SK-N-SH (cell line): ENCODE measurements at regions not wholly inside any gene's neighbourhood (a gene's known extent, or its start where the extent isn't known, plus 50 kb on each side); places are given as distances from the start of the nearest gene placed in this dataset.

Experiments
- CTCF ChIA-PET: fragments of 300-600, 350-600 bp; formaldehyde crosslinking; extraction: SDS; loops from one replicate; lab custom pipeline; 2021; lab: Yijun Ruan, JAX
- POLR2A ChIA-PET: fragments of 350-600 bp; sonication (Branson Sonifier 250); formaldehyde crosslinking; extraction: SDS; loops from one replicate; lab custom pipeline; 2020; ENCODE audit warnings: antibody characterized with exemption, inconsistent platforms; lab: Yijun Ruan, JAX
- DNase-seq: peaks from one replicate; pipeline ENCODE4 v3.0.0; 2012
- H2AFZ ChIP-seq: fragments of 200-600 bp; sonication (generic); 2 replicates; pipeline ENCODE4 v1.8.1; 2016; ENCODE audit warnings: antibody characterized with exemption, mild to moderate bottlenecking, low read depth
- H3F3A ChIP-seq: fragments of 200-600 bp; sonication (generic); replicated peaks from 2 replicates; pipeline ENCODE3; 2016; ENCODE audit warnings: antibody characterized with exemption, mild to moderate bottlenecking; ENCODE audit not compliant: insufficient read depth
- H3K27ac ChIP-seq, 2 experiments: fragments of 200-500 bp in 1 of 2; fragments of 200-600 bp in 1 of 2; sonication (Bioruptor generic) in 1 of 2; sonication (generic), shearing (Covaris generic) in 1 of 2; 2 replicates each; pipeline versions ENCODE4 v1.5.1 to v1.6.1; 2014 to 2016; ENCODE audit warnings: low read depth in 2 of 2, inconsistent platforms in 1 of 2, low read length in 1 of 2, mild to moderate bottlenecking in 1 of 2, mixed read lengths in 1 of 2
- H3K27me3 ChIP-seq: fragments of 200-600 bp; sonication (generic), shearing (Covaris generic); 2 replicates; pipeline ENCODE4 v1.6.1; 2016; ENCODE audit warnings: mixed run types; ENCODE audit not compliant: insufficient read depth
- H3K36me3 ChIP-seq, 2 experiments: fragments of 200-500 bp in 1 of 2; fragments of 200-600 bp in 1 of 2; sonication (Bioruptor generic) in 1 of 2; sonication (generic) in 1 of 2; replicated peaks in 1 of 2; 2 replicates each; pipeline versions ENCODE3 to v1.5.1; 2014 to 2016; ENCODE audit warnings: low read length in 1 of 2, mild to moderate bottlenecking in 1 of 2; ENCODE audit not compliant: insufficient read depth in 2 of 2, control insufficient read depth in 1 of 2
- H3K4me1 ChIP-seq, 2 experiments: fragments of 200-500 bp in 1 of 2; fragments of 200-600 bp in 1 of 2; sonication (Bioruptor generic) in 1 of 2; sonication (generic), shearing (Covaris generic) in 1 of 2; 2 replicates each; pipeline versions ENCODE4 v1.5.1 to v1.6.1; 2014 to 2016; ENCODE audit warnings: low read depth in 1 of 2, low read length in 1 of 2, mixed run types in 1 of 2; ENCODE audit not compliant: insufficient read depth in 2 of 2, control insufficient read depth in 1 of 2
- H3K4me2 ChIP-seq: fragments of 200-600 bp; sonication (generic), shearing (Covaris generic); 2 replicates; pipeline ENCODE4 v1.6.1; 2017; ENCODE audit warnings: mixed run types
- H3K4me3 ChIP-seq, 2 experiments: fragments of 200-500 bp in 1 of 2; fragments of 200-600 bp in 1 of 2; sonication (Bioruptor generic) in 1 of 2; sonication (generic), shearing (Covaris generic) in 1 of 2; 2 replicates each; pipeline versions ENCODE4 v1.5.1 to v1.8.1; 2014 to 2016; ENCODE audit warnings: low read depth in 2 of 2, inconsistent platforms in 1 of 2, low read length in 1 of 2, mild to moderate bottlenecking in 1 of 2, mixed read lengths in 1 of 2, moderate library complexity in 1 of 2
- H3K79me2 ChIP-seq: fragments of 200-600 bp; sonication (generic); 2 replicates; pipeline ENCODE4 v1.8.1; 2017; ENCODE audit warnings: mild to moderate bottlenecking; ENCODE audit not compliant: insufficient read depth
- H3K9ac ChIP-seq: fragments of 200-600 bp; sonication (generic); 2 replicates; pipeline ENCODE4 v1.6.1; 2017; ENCODE audit warnings: mixed run types
- H3K9me2 ChIP-seq: fragments of 200-600 bp; sonication (generic); 2 replicates; pipeline ENCODE4 v1.6.1; 2017; ENCODE audit warnings: mixed run types
- H3K9me3 ChIP-seq: fragments of 200-600 bp; sonication (generic); 2 replicates; pipeline ENCODE4 v1.6.1; 2017; ENCODE audit warnings: mixed run types, mild to moderate bottlenecking, moderate library complexity
- H4K20me1 ChIP-seq: fragments of 200-600 bp; sonication (generic); 2 replicates; pipeline ENCODE4 v1.6.1; 2017; ENCODE audit warnings: mild to moderate bottlenecking, mixed run types; ENCODE audit not compliant: insufficient read depth
- CHD2 ChIP-seq: fragments of 150-350 bp; IDR thresholded peaks from 2 replicates; pipeline ENCODE4 v1.6.1; 2018; ENCODE audit warnings: low read length; ENCODE audit not compliant: partially characterized antibody
- CTCF ChIP-seq: fragments of 200-600 bp; sonication (generic); IDR thresholded peaks from 2 replicates; pipeline ENCODE4 v1.6.1; 2017; ENCODE audit warnings: antibody characterized with exemption, mild to moderate bottlenecking, moderate library complexity
- EZH2phosphoT487 ChIP-seq: fragments of 200-600 bp; sonication (generic); IDR thresholded peaks from 2 replicates; pipeline ENCODE4 v1.6.1; 2017; ENCODE audit warnings: low read depth, mixed run types, mild to moderate bottlenecking, antibody characterized with exemption, moderate library complexity, borderline replicate concordance
- GATA2 ChIP-seq: sonication (generic); formaldehyde crosslinking; IDR thresholded peaks from 2 replicates; pipeline ENCODE4 v1.5.0; 2020; ENCODE audit warnings: mild to moderate bottlenecking, missing genetic modification reagents
- JUND ChIP-seq: IDR thresholded peaks from 2 replicates; pipeline ENCODE4 v1.4.0; 2012
- MEF2A ChIP-seq: IDR thresholded peaks from 2 replicates; pipeline ENCODE4 v1.4.0; 2012; ENCODE audit warnings: low read depth, borderline replicate concordance
- MXI1 ChIP-seq: IDR thresholded peaks from 2 replicates; pipeline ENCODE4 v1.6.1; 2012; ENCODE audit warnings: mild to moderate bottlenecking, low read depth, low read length, improper control_type of control experiment
- NFIC ChIP-seq: IDR thresholded peaks from 2 replicates; pipeline ENCODE4 v1.4.0; 2012; ENCODE audit warnings: borderline replicate concordance
- PBX3 ChIP-seq: IDR thresholded peaks from 2 replicates; pipeline ENCODE4; 2012
- REST ChIP-seq: IDR thresholded peaks from 2 replicates; pipeline ENCODE4 v1.6.1; 2012; ENCODE audit warnings: mild to moderate bottlenecking, low read depth, low read length, moderate library complexity
- RFX5 ChIP-seq: IDR thresholded peaks from 2 replicates; pipeline ENCODE4 v1.6.1; 2012; ENCODE audit warnings: mild to moderate bottlenecking, improper control_type of control experiment, low read length
- TAF1 ChIP-seq: IDR thresholded peaks from 2 replicates; pipeline ENCODE4 v1.6.1; 2012; ENCODE audit warnings: low read depth, mild to moderate bottlenecking, low read length, moderate library complexity, borderline replicate concordance
- WGBS: methylation state at CpG from one replicate; pipeline ENCODE4 v1.1.6; 2017; ENCODE audit warnings: low lambda C conversion rate; 5-methylcytosine and 5-hydroxymethylcytosine counted together
- TF ChIP-seq, protein P1 (sequence below): IDR thresholded peaks from 2 replicates; pipeline ENCODE4 v1.4.0; 2012; ENCODE audit warnings: low read depth
- TF ChIP-seq, protein P2 (sequence below): IDR thresholded peaks from 2 replicates; pipeline ENCODE4 v1.4.0; 2012; ENCODE audit warnings: low read depth, borderline replicate concordance

DNA sequence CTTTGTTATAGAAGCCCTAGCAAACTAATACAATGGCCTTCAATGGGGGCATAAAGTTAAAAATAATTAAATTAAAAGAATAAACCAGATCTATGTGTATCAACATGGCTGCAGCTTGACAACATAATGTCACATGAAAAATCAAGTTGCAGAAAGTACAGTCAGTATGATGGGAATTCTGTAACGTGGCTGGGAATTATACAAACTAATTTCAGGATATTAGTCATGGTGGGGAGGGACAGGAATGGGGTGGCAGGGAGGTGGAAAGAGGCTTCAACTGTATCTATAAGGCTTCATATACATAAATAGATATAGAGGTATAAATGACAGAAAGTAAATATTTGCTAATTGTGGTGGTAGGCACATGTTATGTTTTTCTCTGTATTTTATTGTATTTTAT is 107.1 kb downstream of the UNC5CL start:
- no peak overlapping the region for H3K4me3 ChIP-seq
- no peak overlapping the region for H3K9ac ChIP-seq
- H3K27me3 ChIP-seq: no peaks in the 10 kb centered on the region
- ChIA-PET CTCF (no interaction called here), POLR2A (no interaction called here)
- H3K4me1 ChIP-seq: peaks cover 0 to 14% of the 10 kb centered on the region in 2 experiments; a peak in 2 of 4 replicates
- no peak for TF ChIP-seq TAF1
- H3K9me2 ChIP-seq: no peaks in the 10 kb centered on the region
- no peaks in the 10 kb centered on the region for H4K20me1 ChIP-seq
- no peak overlapping the region for H3K4me2 ChIP-seq
- no peaks in the 10 kb centered on the region for H3K79me2 ChIP-seq
- H3K36me3 ChIP-seq: no peaks in the 10 kb centered on the region
- WGBS: 11% methylated on average over 1 of the region's 1 CpG
- H3F3A ChIP-seq: peaks cover 7% of the 10 kb centered on the region
- H2AFZ ChIP-seq: peak overlapping the region; percentile 50; the same call in 1 of the 2 replicates
- H3K9me3 ChIP-seq: no peaks in the 10 kb centered on the region
- no peak for DNase-seq
- peak overlapping the region in 1 of 2 experiments; percentile 12; a peak in 1 of 4 replicates for H3K27ac ChIP-seq

DNA sequence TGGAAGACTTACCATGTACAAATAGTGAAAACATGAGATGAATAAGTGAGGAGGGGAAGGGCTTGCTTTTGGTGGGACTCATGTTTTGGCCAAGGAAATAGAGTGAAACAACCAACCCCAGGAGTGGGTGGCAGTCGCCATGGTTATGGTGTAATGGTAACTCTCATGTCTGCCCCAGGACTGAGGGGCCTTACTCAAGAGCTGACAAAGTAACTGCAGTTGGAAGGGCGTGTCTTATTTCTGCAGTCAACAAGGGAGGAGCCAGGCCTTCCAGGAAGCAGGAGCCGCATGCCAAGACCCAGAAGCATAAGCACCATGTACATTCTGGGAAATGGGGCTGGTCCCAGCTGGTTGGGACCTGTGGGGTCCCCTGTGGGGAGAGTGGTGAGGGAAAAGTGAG is 108.5 kb downstream of the UNC5CL start:
- POLR2A ChIA-PET: no interaction called here
- Histone ChIP-seq H3K79me2 (no peaks in the 10 kb centered on the region), H3K4me1 (peaks cover 0 to under 1% of the 10 kb centered on the region in 2 experiments; a peak in 2 of 4 replicates), H3K27me3 (no peaks in the 10 kb centered on the region), H3K4me2 (no peak overlapping the region), H3F3A (no peaks in the 10 kb centered on the region), H4K20me1 (no peaks in the 10 kb centered on the region), H3K9ac (no peak overlapping the region), H2AFZ (0 out of 2 replicates have a peak overlapping the region, but pooled peaks have one; percentile 44), H3K9me2 (no peaks in the 10 kb centered on the region), H3K27ac (no peak overlapping the region)
- CTCF ChIA-PET: interaction anchor here (0.7 kb wide), 1 partner anchor 683 kb away, joined by 3 read pairs; no protein-coding TSS in a partner anchor
- no peak for DNase-seq
- 64% methylated on average over 3 of the region's 3 CpGs for WGBS
- TF ChIP-seq JUND (no peak), GATA2 (no peak), MXI1 (no peak), CHD2 (no peak), MEF2A (no peak), PBX3 (no peak), RFX5 (no peak), EZH2phosphoT487 (no peak), NFIC (no peak), REST (no peak), CTCF (no peak)
- TF ChIP-seq, protein P1, sequence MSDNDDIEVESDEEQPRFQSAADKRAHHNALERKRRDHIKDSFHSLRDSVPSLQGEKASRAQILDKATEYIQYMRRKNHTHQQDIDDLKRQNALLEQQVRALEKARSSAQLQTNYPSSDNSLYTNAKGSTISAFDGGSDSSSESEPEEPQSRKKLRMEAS: no peak
- TF ChIP-seq, protein P2, sequence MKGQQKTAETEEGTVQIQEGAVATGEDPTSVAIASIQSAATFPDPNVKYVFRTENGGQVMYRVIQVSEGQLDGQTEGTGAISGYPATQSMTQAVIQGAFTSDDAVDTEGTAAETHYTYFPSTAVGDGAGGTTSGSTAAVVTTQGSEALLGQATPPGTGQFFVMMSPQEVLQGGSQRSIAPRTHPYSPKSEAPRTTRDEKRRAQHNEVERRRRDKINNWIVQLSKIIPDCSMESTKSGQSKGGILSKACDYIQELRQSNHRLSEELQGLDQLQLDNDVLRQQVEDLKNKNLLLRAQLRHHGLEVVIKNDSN: no peak
- TF ChIP-seq, all 33 proteins: peak for 0
- Histone ChIP-seq H3K36me3 (no peaks in the 10 kb centered on the region), H3K4me3 (no peak overlapping the region), H3K9me3 (no peaks in the 10 kb centered on the region)
